Endothelial cell of hepatic sinusoid (primary cell): ENCODE measurements at regions not wholly inside any gene's neighbourhood (a gene's known extent, or its start where the extent isn't known, plus 50 kb on each side); places are given as distances from the start of the nearest gene placed in this dataset.

Experiments
- in situ Hi-C: cut with HindIII; loops from 2 replicates; pipeline ENCODE4 v1.10.0; 2017; ENCODE audit warnings: low sequenced_read_pairs

- in situ Hi-C loops, result loop anchor here (5.0 kb wide), 1 partner anchor 38 kb away; no protein-coding TSS in a partner anchor
These were observed 265.9 kb upstream of the CDYL start for GRCh38 chr6:4510317-4510716.

- in situ Hi-C loops, result no loop called here
These were observed 266.7 kb upstream of the CDYL start for GRCh38 chr6:4509506-4509905.

GRCh38 chr6:4506792-4507191 lies 269.4 kb upstream of the CDYL start:
- in situ Hi-C loops, result no loop called here

GRCh38 chr6:4506223-4506622 lies 270.0 kb upstream of the CDYL start:
- in situ Hi-C loops, result no loop called here

- in situ Hi-C loops, result no loop called here
These were observed 271.5 kb upstream of the CDYL start for GRCh38 chr6:4504700-4505099.

- in situ Hi-C loops, result no loop called here
These were observed 272.5 kb upstream of the CDYL start for GRCh38 chr6:4503700-4504099.

GRCh38 chr6:4496284-4496683 lies 279.9 kb upstream of the CDYL start:
- in situ Hi-C loops, result no loop called here

- in situ Hi-C loops, result no loop called here
These were observed 284.5 kb upstream of the CDYL start for GRCh38 chr6:4491501-4492260.

- in situ Hi-C loops, result no loop called here
These were observed 286.7 kb upstream of the CDYL start for GRCh38 chr6:4489538-4489937.

GRCh38 chr6:4488389-4488788 lies 287.8 kb upstream of the CDYL start:
- in situ Hi-C loops, result no loop called here

GRCh38 chr6:4487538-4487937 lies 288.7 kb upstream of the CDYL start:
- in situ Hi-C loops, result no loop called here

GRCh38 chr6:4486568-4487315 lies 289.5 kb upstream of the CDYL start:
- in situ Hi-C loops, result no loop called here

- in situ Hi-C loops, result no loop called here
These were observed 290.5 kb upstream of the CDYL start for GRCh38 chr6:4485735-4486134.

- in situ Hi-C loops, result no loop called here
These were observed 293.7 kb upstream of the CDYL start for GRCh38 chr6:4482461-4482860.

GRCh38 chr6:4480788-4481735 lies 295.1 kb upstream of the CDYL start:
- in situ Hi-C loops, result no loop called here

- in situ Hi-C loops, result no loop called here
These were observed 298.1 kb upstream of the CDYL start for GRCh38 chr6:4478098-4478497.

- in situ Hi-C loops, result loop anchor here (5.0 kb wide), 1 partner anchor 37 kb away; no protein-coding TSS in a partner anchor
These were observed 301.4 kb upstream of the CDYL start for GRCh38 chr6:4474810-4475209.

- in situ Hi-C loops, result loop anchor here (5.0 kb wide), 1 partner anchor 39 kb away; no protein-coding TSS in a partner anchor
These were observed 303.1 kb upstream of the CDYL start for GRCh38 chr6:4472969-4473642.

- in situ Hi-C loops, result loop anchor here (5.0 kb wide), 1 partner anchor 40 kb away; no protein-coding TSS in a partner anchor
These were observed 304.0 kb upstream of the CDYL start for GRCh38 chr6:4472222-4472621.

- in situ Hi-C loops, result loop anchor here (5.0 kb wide), 1 partner anchor 41 kb away; no protein-coding TSS in a partner anchor
These were observed 304.7 kb upstream of the CDYL start for GRCh38 chr6:4471515-4471914.
